H9 (cell line): ENCODE measurements at regions not wholly inside any gene's neighbourhood (a gene's known extent, or its start where the extent isn't known, plus 50 kb on each side); places are given as distances from the start of the nearest gene placed in this dataset.

Experiments
- DNase-seq: peaks from one replicate; pipeline ENCODE4 v3.0.0-alpha.2; 2017
- H2AFZ ChIP-seq: one replicate; pipeline ENCODE4 v1.6.1; 2013; ENCODE audit warnings: mild to moderate bottlenecking, low read length, control low read depth, moderate library complexity
- H2AK5ac ChIP-seq: 2 replicates; pipeline ENCODE4 v1.6.1; 2013; ENCODE audit warnings: low read length, control low read depth, mixed read lengths; ENCODE audit not compliant: insufficient read length
- H2BK120ac ChIP-seq: one replicate; pipeline ENCODE4 v1.6.1; 2013; ENCODE audit warnings: low read depth, mild to moderate bottlenecking, low read length, control low read depth, inconsistent platforms; ENCODE audit not compliant: poor library complexity, severe bottlenecking
- H2BK12ac ChIP-seq: 2 replicates; pipeline ENCODE4 v1.6.1; 2013; ENCODE audit warnings: low read length, control low read depth, mixed read lengths, low read depth; ENCODE audit not compliant: insufficient read length
- H2BK15ac ChIP-seq: 2 replicates; pipeline ENCODE4 v1.6.1; 2013; ENCODE audit warnings: low read depth, low read length, control low read depth
- H2BK20ac ChIP-seq: one replicate; pipeline ENCODE4 v1.6.1; 2013; ENCODE audit warnings: low read depth, mild to moderate bottlenecking, low read length, control low read depth, inconsistent platforms; ENCODE audit not compliant: poor library complexity, severe bottlenecking
- H2BK5ac ChIP-seq: 2 replicates; pipeline ENCODE4 v1.6.1; 2013; ENCODE audit warnings: low read length, control low read depth, mixed read lengths; ENCODE audit not compliant: insufficient read length
- H3K14ac ChIP-seq: 2 replicates; pipeline ENCODE4 v1.6.1; 2013; ENCODE audit warnings: low read length, control low read depth; ENCODE audit not compliant: insufficient read depth
- H3K18ac ChIP-seq: 2 replicates; pipeline ENCODE4 v1.6.1; 2013; ENCODE audit warnings: low read depth, mild to moderate bottlenecking, mixed read lengths, low read length, control low read depth; ENCODE audit not compliant: insufficient read length
- H3K23ac ChIP-seq: 2 replicates; pipeline ENCODE4 v1.6.1; 2013; ENCODE audit warnings: low read length, control low read depth, mixed read lengths, low read depth; ENCODE audit not compliant: insufficient read length
- H3K23me2 ChIP-seq: 2 replicates; pipeline ENCODE4 v1.6.1; 2013; ENCODE audit warnings: low read depth, mild to moderate bottlenecking, mixed read lengths, low read length, control low read depth; ENCODE audit not compliant: insufficient read length, poor library complexity, severe bottlenecking
- H3K27ac ChIP-seq: 2 replicates; pipeline ENCODE4 v1.5.1; 2013; ENCODE audit warnings: low read length, control low read depth, mixed read lengths, low read depth; ENCODE audit not compliant: insufficient read length
- H3K27me3 ChIP-seq: 2 replicates; pipeline ENCODE4 v1.6.1; 2013; ENCODE audit warnings: low read length, control low read depth, inconsistent platforms; ENCODE audit not compliant: insufficient read depth
- H3K4ac ChIP-seq: 2 replicates; pipeline ENCODE4 v1.6.1; 2013; ENCODE audit warnings: low read depth, mild to moderate bottlenecking, control low read depth, inconsistent platforms, low read length, moderate library complexity
- H3K4me1 ChIP-seq: 2 replicates; pipeline ENCODE4 v1.6.1; 2013; ENCODE audit warnings: low read length, control low read depth, inconsistent platforms; ENCODE audit not compliant: insufficient read depth
- H3K4me2 ChIP-seq: 2 replicates; pipeline ENCODE4 v1.6.1; 2013; ENCODE audit warnings: low read length, control low read depth, mixed read lengths; ENCODE audit not compliant: insufficient read length, insufficient read depth
- H3K56ac ChIP-seq: 2 replicates; pipeline ENCODE4 v1.6.1; 2013; ENCODE audit warnings: low read depth, mild to moderate bottlenecking, mixed read lengths, low read length, control low read depth; ENCODE audit not compliant: insufficient read length
- H3K79me1 ChIP-seq: 2 replicates; pipeline ENCODE4 v1.6.1; 2013; ENCODE audit warnings: low read depth, mild to moderate bottlenecking, moderate library complexity, low read length, control low read depth, inconsistent platforms; ENCODE audit not compliant: insufficient read depth, poor library complexity, severe bottlenecking
- H3K79me2 ChIP-seq: 2 replicates; pipeline ENCODE4 v1.6.1; 2013; ENCODE audit warnings: low read length, control low read depth, inconsistent platforms; ENCODE audit not compliant: insufficient read depth
- H3K9ac ChIP-seq: 2 replicates; pipeline ENCODE4 v1.6.1; 2013; ENCODE audit warnings: low read length, control low read depth, mixed read lengths; ENCODE audit not compliant: insufficient read length; ENCODE audit errors: extremely low read depth
- H3K9me3 ChIP-seq: one replicate; pipeline ENCODE4 v1.6.1; 2013; ENCODE audit warnings: low read depth, low read length, inconsistent platforms; ENCODE audit not compliant: control insufficient read depth
- H3T11ph ChIP-seq: one replicate; pipeline ENCODE4 v1.6.1; 2013; ENCODE audit warnings: mild to moderate bottlenecking, low read length, control low read depth, inconsistent platforms
- H4K20me1 ChIP-seq: one replicate; pipeline ENCODE4 v1.6.1; 2013; ENCODE audit not compliant: control insufficient read depth, insufficient read length, insufficient read depth
- H4K5ac ChIP-seq: 2 replicates; pipeline ENCODE4 v1.6.1; 2013; ENCODE audit warnings: low read depth, mild to moderate bottlenecking, mixed read lengths, low read length, control low read depth; ENCODE audit not compliant: insufficient read length
- H4K8ac ChIP-seq: replicated peaks from 2 replicates; pipeline ENCODE4 v1.6.1; 2013; ENCODE audit warnings: low read length, control low read depth, mixed read lengths, low read depth; ENCODE audit not compliant: insufficient read length
- H4K91ac ChIP-seq: 2 replicates; pipeline ENCODE4 v1.6.1; 2013; ENCODE audit warnings: low read depth, mild to moderate bottlenecking, moderate library complexity, mixed read lengths, low read length, control low read depth; ENCODE audit not compliant: insufficient read length
- H3K27ac Mint-ChIP-seq, 3 experiments: 2 replicates in 2 of 3; 3 replicates in 1 of 3; pipeline ENCODE4 v1.8.0; 2020 to 2021; ENCODE audit warnings: mixed read lengths in 3 of 3, mild to moderate bottlenecking in 1 of 3, moderate library complexity in 1 of 3
- H3K27me3 Mint-ChIP-seq: 2 replicates; pipeline ENCODE4 v1.8.0; 2021; ENCODE audit warnings: low read depth, mild to moderate bottlenecking, moderate library complexity, mixed read lengths
- H3K36me3 Mint-ChIP-seq, 3 experiments: 2 replicates in 2 of 3; 3 replicates in 1 of 3; pipeline ENCODE4 v1.8.0; 2020 to 2021; ENCODE audit warnings: low read depth in 3 of 3, mixed read lengths in 3 of 3; ENCODE audit not compliant: insufficient read depth in 1 of 3
- H3K4me1 Mint-ChIP-seq, 2 experiments: 2 replicates each; pipeline ENCODE4 v1.8.0; 2020; ENCODE audit warnings: mixed read lengths in 2 of 2
- H3K4me3 Mint-ChIP-seq, 2 experiments: 2 replicates in 1 of 2; 3 replicates in 1 of 2; pipeline ENCODE4 v1.8.0; 2020 to 2021; ENCODE audit warnings: mild to moderate bottlenecking in 2 of 2, mixed read lengths in 2 of 2, moderate library complexity in 1 of 2
- H3K9me3 Mint-ChIP-seq, 2 experiments: 2 replicates in 1 of 2; 3 replicates in 1 of 2; pipeline ENCODE4 v1.8.0; 2020; ENCODE audit warnings: mild to moderate bottlenecking in 2 of 2, mixed read lengths in 2 of 2, moderate library complexity in 1 of 2
- CTCF ChIP-seq: fragments of 200-600 bp; sonication (generic); conservative IDR thresholded peaks from 3 replicates; pipeline ENCODE4 v1.8.0; 2021; ENCODE audit warnings: antibody characterized with exemption, mild to moderate bottlenecking
- WGBS: extraction: QIAGEN DNeasy Blood & Tissue Kit; methylation state at CpG from one replicate; pipeline ENCODE4 v1.1.7; 2013; ENCODE audit warnings: missing lambda C conversion rate, low lambda C conversion rate, mixed read lengths; ENCODE audit not compliant: insufficient read length; ENCODE audit errors: extremely low coverage; 5-methylcytosine and 5-hydroxymethylcytosine counted together

GRCh38 chr6:19713411-19713810, 123.8 kb upstream of the ID4 start:
- H3K23ac ChIP-seq = no peak overlapping the region
- WGBS = no CpG with 5 or more reads among the region's 4 CpGs
- no peak overlapping the region for H2BK15ac ChIP-seq
- H3K9ac ChIP-seq = no peak overlapping the region
- no peak overlapping the region for H2BK12ac ChIP-seq
- no peak overlapping the region for H2BK120ac ChIP-seq
- no peak overlapping the region for H2BK20ac ChIP-seq
- Mint-ChIP-seq H3K36me3 (peaks cover 2 to 18% (median 2%) of the 10 kb centered on the region in 3 experiments; a peak in 5 of 7 replicates), H3K27me3 (no peaks in the 10 kb centered on the region), H3K4me1 (peaks cover 31 to 37% of the 10 kb centered on the region in 2 experiments), H3K9me3 (peaks cover 6 to 7% of the 10 kb centered on the region in 2 experiments; a peak in 4 of 5 replicates), H3K4me3 (no peak overlapping the region), H3K27ac (no peak overlapping the region)
- H3K4me2 ChIP-seq = no peak overlapping the region
- no peak overlapping the region for H3K14ac ChIP-seq
- H2BK5ac ChIP-seq = no peak overlapping the region
- no peak overlapping the region for H2AK5ac ChIP-seq
- H3K4me1 ChIP-seq = no peaks in the 10 kb centered on the region; the same call in 1 of the 2 replicates
- H3T11ph ChIP-seq = no peak overlapping the region
- no peak overlapping the region for H3K56ac ChIP-seq
- H2AFZ ChIP-seq = no peak overlapping the region
- H4K8ac ChIP-seq = no peak overlapping the region
- H3K9me3 ChIP-seq = no peaks in the 10 kb centered on the region
- H3K23me2 ChIP-seq = no peaks in the 10 kb centered on the region
- H3K27ac ChIP-seq = no peak overlapping the region
- H3K79me2 ChIP-seq = no peaks in the 10 kb centered on the region
- H3K18ac ChIP-seq = no peak overlapping the region
- no peak overlapping the region for H3K4ac ChIP-seq
- no peak for DNase-seq
- H3K79me1 ChIP-seq = no peaks in the 10 kb centered on the region
- TF ChIP-seq CTCF = no peak
- H4K91ac ChIP-seq = no peak overlapping the region
- H4K20me1 ChIP-seq = no peaks in the 10 kb centered on the region
- no peak overlapping the region for H4K5ac ChIP-seq
- H3K27me3 ChIP-seq = no peaks in the 10 kb centered on the region
